Osteocyte (in vitro differentiated cells): ENCODE measurements at regions not wholly inside any gene's neighbourhood (a gene's known extent, or its start where the extent isn't known, plus 50 kb on each side); places are given as distances from the start of the nearest gene placed in this dataset.

Experiments
- DNase-seq: peaks from one replicate; pipeline ENCODE4 v3.0.0; 2021; ENCODE audit warnings: mixed read lengths; ENCODE audit not compliant: unreplicated experiment; ENCODE audit errors: extremely low spot score
- H3K27ac Mint-ChIP-seq: one replicate; pipeline ENCODE4 v1.8.0; 2021; ENCODE audit warnings: mild to moderate bottlenecking, mixed read lengths; ENCODE audit not compliant: unreplicated experiment
- H3K27me3 Mint-ChIP-seq: one replicate; pipeline ENCODE4 v1.8.0; 2021; ENCODE audit warnings: mixed read lengths; ENCODE audit not compliant: unreplicated experiment
- H3K36me3 Mint-ChIP-seq: one replicate; pipeline ENCODE4 v1.8.0; 2021; ENCODE audit warnings: mixed read lengths; ENCODE audit not compliant: unreplicated experiment
- H3K4me1 Mint-ChIP-seq: one replicate; pipeline ENCODE4 v1.8.0; 2021; ENCODE audit warnings: mixed read lengths; ENCODE audit not compliant: unreplicated experiment
- H3K4me3 Mint-ChIP-seq: one replicate; pipeline ENCODE4 v1.8.0; 2021; ENCODE audit warnings: mild to moderate bottlenecking, moderate library complexity, mixed read lengths; ENCODE audit not compliant: unreplicated experiment
- H3K9me3 Mint-ChIP-seq: one replicate; pipeline ENCODE4 v1.8.0; 2021; ENCODE audit warnings: mixed read lengths; ENCODE audit not compliant: unreplicated experiment
- TF ChIP-seq, protein P1 (sequence below): fragments of 200-600 bp; sonication (generic); IDR thresholded peaks from 2 replicates; pipeline ENCODE4 v1.5.0; 2021; ENCODE audit warnings: antibody characterized with exemption, mild to moderate bottlenecking, moderate library complexity

DNA sequence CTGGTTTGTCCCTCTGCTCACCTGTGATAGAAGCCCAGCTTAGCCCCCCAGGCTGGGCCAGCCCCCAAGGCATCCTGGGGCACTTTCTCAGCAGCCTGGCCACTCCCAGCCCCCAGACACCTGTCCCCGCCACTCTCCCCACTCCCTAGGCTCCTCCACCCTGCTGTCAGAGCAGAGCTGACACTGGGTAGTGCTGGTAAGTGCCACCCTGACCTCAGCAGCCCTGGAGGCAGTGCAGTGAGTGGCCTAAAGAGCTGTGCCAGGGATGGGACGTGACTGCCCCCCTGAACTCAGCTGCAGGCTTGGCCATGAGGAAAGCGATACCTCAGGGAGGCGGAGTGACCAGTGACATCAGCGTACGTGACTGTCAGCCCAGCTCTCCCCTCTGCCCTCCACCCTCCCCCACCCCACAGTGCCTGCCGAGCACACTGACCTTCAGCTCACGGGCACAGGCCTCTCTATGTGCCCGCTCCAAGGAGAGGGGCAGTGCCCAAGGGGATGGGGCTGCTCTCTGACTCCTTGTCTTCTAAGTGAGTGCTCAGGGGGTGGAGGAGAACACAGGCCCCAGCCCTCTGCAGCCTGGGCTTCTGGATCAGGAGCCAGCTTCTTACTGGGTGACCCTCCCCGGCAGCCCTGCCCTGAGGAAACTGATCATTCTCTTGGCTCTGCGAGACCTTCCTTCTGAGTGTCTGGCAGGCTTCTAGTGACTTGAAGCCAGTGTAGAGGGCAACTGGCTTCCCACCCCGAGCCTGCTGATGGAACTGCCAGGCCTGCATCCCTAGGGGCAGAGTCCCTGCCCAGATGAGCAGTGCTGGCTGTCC lies 172.7 kb downstream of the MRPL14 start:
- H3K9me3 Mint-ChIP-seq, result peaks cover 12% of the 10 kb centered on the region
- H3K36me3 Mint-ChIP-seq, result peaks cover 4% of the 10 kb centered on the region
- TF ChIP-seq, protein P1, sequence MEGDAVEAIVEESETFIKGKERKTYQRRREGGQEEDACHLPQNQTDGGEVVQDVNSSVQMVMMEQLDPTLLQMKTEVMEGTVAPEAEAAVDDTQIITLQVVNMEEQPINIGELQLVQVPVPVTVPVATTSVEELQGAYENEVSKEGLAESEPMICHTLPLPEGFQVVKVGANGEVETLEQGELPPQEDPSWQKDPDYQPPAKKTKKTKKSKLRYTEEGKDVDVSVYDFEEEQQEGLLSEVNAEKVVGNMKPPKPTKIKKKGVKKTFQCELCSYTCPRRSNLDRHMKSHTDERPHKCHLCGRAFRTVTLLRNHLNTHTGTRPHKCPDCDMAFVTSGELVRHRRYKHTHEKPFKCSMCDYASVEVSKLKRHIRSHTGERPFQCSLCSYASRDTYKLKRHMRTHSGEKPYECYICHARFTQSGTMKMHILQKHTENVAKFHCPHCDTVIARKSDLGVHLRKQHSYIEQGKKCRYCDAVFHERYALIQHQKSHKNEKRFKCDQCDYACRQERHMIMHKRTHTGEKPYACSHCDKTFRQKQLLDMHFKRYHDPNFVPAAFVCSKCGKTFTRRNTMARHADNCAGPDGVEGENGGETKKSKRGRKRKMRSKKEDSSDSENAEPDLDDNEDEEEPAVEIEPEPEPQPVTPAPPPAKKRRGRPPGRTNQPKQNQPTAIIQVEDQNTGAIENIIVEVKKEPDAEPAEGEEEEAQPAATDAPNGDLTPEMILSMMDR, result no peak
- peaks cover 3% of the 10 kb centered on the region for H3K4me1 Mint-ChIP-seq
- H3K4me3 Mint-ChIP-seq, result no peak overlapping the region
- H3K27me3 Mint-ChIP-seq, result peaks cover 19% of the 10 kb centered on the region
- peak; percentile 75 for DNase-seq
- no peak overlapping the region for H3K27ac Mint-ChIP-seq

DNA sequence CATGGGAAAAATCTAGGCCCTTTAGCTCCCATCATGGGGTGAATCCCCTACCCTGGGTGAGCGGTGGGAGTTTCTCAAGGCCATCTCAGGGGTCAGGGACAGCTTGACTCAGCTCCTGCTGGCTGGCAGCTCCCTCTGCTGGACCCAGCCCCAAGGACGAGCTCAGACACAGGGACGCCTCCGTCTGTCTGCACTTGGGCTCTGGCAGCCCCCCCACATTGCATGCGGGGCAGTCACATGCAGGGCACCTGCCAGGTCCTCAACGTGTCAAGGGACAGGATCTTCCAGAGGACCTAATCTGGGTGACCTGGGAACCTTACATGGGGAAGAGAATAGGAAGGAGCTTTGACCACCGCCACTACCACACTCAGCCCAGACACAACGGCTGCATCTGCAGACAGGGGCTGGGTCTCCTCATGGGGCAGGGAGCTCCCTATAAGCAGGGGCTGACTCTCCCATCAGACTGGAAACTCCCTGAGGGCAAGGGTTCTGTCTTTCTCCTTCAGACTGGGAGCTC lies 173.4 kb downstream of the MRPL14 start:
- Mint-ChIP-seq H3K4me3 (no peak overlapping the region), H3K27ac (no peak overlapping the region), H3K27me3 (peaks cover 13% of the 10 kb centered on the region), H3K9me3 (peaks cover 12% of the 10 kb centered on the region), H3K4me1 (peaks cover 8% of the 10 kb centered on the region), H3K36me3 (peaks cover 4% of the 10 kb centered on the region)
- no peak for DNase-seq
- TF ChIP-seq, protein P1, result peak; percentile 41

DNA sequence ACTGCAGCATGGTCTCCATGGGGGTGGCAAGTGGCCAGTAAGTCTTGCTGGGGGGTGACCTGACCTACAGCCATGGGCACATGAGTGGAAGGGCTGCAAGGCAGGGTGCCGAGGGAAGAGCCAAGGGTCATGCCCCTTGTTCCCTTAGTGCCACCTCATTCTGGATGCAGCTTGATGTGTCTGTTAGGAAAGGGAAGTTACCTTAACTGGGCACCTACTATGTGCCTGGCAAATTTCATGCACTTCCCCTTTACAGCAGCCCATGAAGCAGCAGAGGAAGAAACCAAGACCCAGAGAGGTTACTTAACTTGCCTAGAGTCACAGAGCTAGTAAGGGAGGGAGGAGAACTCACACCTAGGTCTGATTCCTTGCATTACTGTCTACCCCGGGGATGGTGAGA lies 174.0 kb downstream of the MRPL14 start:
- TF ChIP-seq, protein P1, result no peak
- Mint-ChIP-seq H3K27ac (no peak overlapping the region), H3K4me1 (peaks cover 10% of the 10 kb centered on the region), H3K36me3 (peaks cover 4% of the 10 kb centered on the region), H3K4me3 (no peak overlapping the region), H3K27me3 (peaks cover 13% of the 10 kb centered on the region), H3K9me3 (peaks cover 10% of the 10 kb centered on the region)
- DNase-seq, result peak; percentile 30

DNA sequence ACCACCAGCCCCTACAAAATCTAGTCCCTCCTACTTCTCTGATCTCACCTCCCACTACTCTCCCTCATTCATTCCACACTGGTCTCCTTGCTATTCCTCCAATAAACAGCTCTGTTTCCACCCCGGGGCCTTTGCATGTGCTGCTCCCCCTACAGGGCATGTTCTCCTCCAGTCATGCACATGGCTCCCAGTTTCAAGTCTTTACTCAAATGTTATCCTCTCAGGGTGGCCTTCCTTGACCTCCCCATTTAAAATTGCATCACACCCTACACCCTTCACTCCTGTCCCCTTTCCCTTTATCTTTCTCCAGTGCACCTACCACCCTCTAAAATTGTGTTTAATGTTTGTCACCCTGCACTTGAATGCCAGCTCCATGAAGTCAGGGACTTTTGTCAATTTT lies 174.5 kb downstream of the MRPL14 start:
- H3K27ac Mint-ChIP-seq, result no peak overlapping the region
- TF ChIP-seq, protein P1, result peak; percentile 23
- H3K36me3 Mint-ChIP-seq, result peaks cover 4% of the 10 kb centered on the region

More for the DNA sequence above, 174.5 kb downstream of the MRPL14 start:
- peak; percentile 64 for DNase-seq
- Mint-ChIP-seq H3K4me1 (peaks cover 10% of the 10 kb centered on the region), H3K9me3 (peaks cover 5% of the 10 kb centered on the region), H3K27me3 (peaks cover 9% of the 10 kb centered on the region), H3K4me3 (no peak overlapping the region)
